K562 (cell line): ENCODE measurements at regions not wholly inside any gene's neighbourhood (a gene's known extent, or its start where the extent isn't known, plus 50 kb on each side); places are given as distances from the start of the nearest gene placed in this dataset.

Experiments
- BCL6 ChIP-seq: fragments of 250-450 bp; sonication (Bioruptor Pico); IDR thresholded peaks from 2 replicates; pipeline ENCODE4 v1.4.0; 2020
- CTCF ChIP-seq, 3 experiments: IDR thresholded peaks in 2 of 3; conservative IDR thresholded peaks in 1 of 3; 2 replicates each; pipeline ENCODE4 v1.5.1; 2011 to 2012; ENCODE audit warnings: low read length in 3 of 3, mild to moderate bottlenecking in 3 of 3, control low read depth in 2 of 3, improper control_type of control experiment in 1 of 3, inconsistent platforms in 1 of 3, low read depth in 1 of 3, mixed read lengths in 1 of 3, moderate library complexity in 1 of 3; ENCODE audit not compliant: insufficient read depth in 2 of 3
- DNMT1 ChIP-seq: fragments of 450-650 bp; IDR thresholded peaks from 2 replicates; pipeline ENCODE4 v1.6.1; 2016; ENCODE audit warnings: antibody characterized with exemption, mild to moderate bottlenecking
- EZH2 ChIP-seq: IDR thresholded peaks from 2 replicates; pipeline ENCODE4 v1.6.1; 2012; ENCODE audit warnings: low read depth, mild to moderate bottlenecking, inconsistent platforms, low read length, borderline replicate concordance
- RBM25 ChIP-seq: fragments of 200-400 bp; formaldehyde crosslinking; IDR thresholded peaks from 2 replicates; pipeline ENCODE4 v1.6.1; 2018; ENCODE audit warnings: low read length, low read depth, moderate library complexity; ENCODE audit not compliant: severe bottlenecking
- RERE ChIP-seq: sonication (generic); formaldehyde crosslinking; IDR thresholded peaks from 2 replicates; pipeline ENCODE4 v1.8.0; 2023; ENCODE audit warnings: missing genetic modification reagents, mild to moderate bottlenecking, borderline replicate concordance
- SIX5 ChIP-seq, 2 experiments: IDR thresholded peaks; 2 replicates each; pipeline ENCODE4 v1.6.1; 2011; ENCODE audit warnings: low read length in 2 of 2, borderline replicate concordance in 1 of 2, low read depth in 1 of 2, mild to moderate bottlenecking in 1 of 2, moderate library complexity in 1 of 2; ENCODE audit not compliant: insufficient read depth in 1 of 2
- TEAD1 ChIP-seq, 2 experiments: fragments of 450-650 bp in 1 of 2; sonication (generic) in 1 of 2; formaldehyde crosslinking; IDR thresholded peaks; 2 replicates each; pipeline versions ENCODE4 v1.4.0 to v1.8.0; 2020 to 2022; ENCODE audit warnings: mild to moderate bottlenecking in 2 of 2, missing genetic modification reagents in 1 of 2
- TRIM24 ChIP-seq, 2 experiments: fragments of 450-650 bp; IDR thresholded peaks; 2 replicates each; pipeline ENCODE4 v1.6.1; 2016
- USF2 ChIP-seq: sonication (generic); formaldehyde crosslinking; IDR thresholded peaks from 2 replicates; pipeline ENCODE4 v1.5.0; 2020; ENCODE audit warnings: missing genetic modification reagents
- ZNF217 ChIP-seq: sonication (generic); formaldehyde crosslinking; IDR thresholded peaks from 2 replicates; pipeline ENCODE4 v1.8.0; 2022; ENCODE audit warnings: mild to moderate bottlenecking, missing genetic modification reagents

- TF ChIP-seq BCL6 (CRISPR knock-in tag) (no peak), SIX5 (IDR thresholded peaks at IDR 0.05; ENCODE audit: borderline replicate concordance in 1 of 2, insufficient read depth in 1 of 2, low read depth in 1 of 2, low read length in 2 of 2) (no peak), TEAD1 (CRISPR knock-in tag; IDR thresholded peaks at IDR 0.05) (no peak), CTCF (IDR thresholded peaks at IDR 0.05 in 2 of 3, conservative IDR thresholded peaks at IDR 0.05 in 1 of 3; ENCODE audit: insufficient read depth in 2 of 3, low read depth in 1 of 3, low read length in 3 of 3) (no peak), ZNF217 (CRISPR knock-in tag) (no peak), EZH2 (no peak), RERE (CRISPR knock-in tag) (no peak), USF2 (no peak), RBM25 (no peak), DNMT1 (no peak), TRIM24 (IDR thresholded peaks at IDR 0.05) (no peak)
Measured at GRCh38 chr12:14264778-14265177, 100.7 kb upstream of the ATF7IP start.
